Hematopoietic multipotent progenitor cell (in vitro differentiated cells): ENCODE measurements at regions not wholly inside any gene's neighbourhood (a gene's known extent, or its start where the extent isn't known, plus 50 kb on each side); places are given as distances from the start of the nearest gene placed in this dataset.
A peak's percentile ranks its signal among the peaks of the same experiment; 100 is the strongest.

Source experiments
- DNase-seq, 3 donors: peaks; one replicate each; pipeline ENCODE4 v3.0.0-alpha.2; 2011 to 2015; ENCODE audit warnings: low read depth in 2 of 3, low spot score in 2 of 3

DNA sequence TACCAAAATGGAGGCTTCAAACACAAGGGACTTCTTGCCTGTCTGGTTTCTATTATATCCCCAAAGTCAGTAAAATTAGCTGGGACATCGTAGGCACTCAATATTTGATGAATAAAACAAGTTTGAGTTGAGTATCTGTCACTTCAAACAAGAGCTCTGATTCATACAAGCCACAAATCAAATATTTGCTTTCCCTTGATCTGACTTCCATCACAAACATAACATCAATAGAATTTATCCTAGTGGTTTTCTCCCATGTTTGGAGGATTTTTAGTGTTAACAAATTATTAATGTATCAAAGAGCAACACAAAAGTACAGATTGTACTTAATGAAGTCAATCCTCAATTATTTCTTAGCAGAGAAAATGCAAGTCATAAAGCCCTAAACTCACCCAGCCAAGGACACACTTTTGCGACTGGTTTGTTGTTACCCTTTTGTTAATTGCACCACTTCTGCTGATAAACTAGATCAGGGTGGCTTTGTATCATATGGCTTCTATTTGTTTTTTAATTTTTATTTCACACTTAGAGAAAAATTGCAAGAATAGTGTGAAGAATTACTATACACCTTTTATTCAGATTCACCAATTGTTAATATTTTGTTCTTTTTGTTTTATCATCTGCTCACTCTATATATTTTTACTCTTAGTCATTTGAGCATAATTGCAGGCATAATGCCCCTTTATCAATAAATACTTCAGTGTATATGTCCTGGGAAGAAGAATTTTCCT lies 117.4 kb upstream of the PRDM1 start:
- DNase-seq: no peak

DNA sequence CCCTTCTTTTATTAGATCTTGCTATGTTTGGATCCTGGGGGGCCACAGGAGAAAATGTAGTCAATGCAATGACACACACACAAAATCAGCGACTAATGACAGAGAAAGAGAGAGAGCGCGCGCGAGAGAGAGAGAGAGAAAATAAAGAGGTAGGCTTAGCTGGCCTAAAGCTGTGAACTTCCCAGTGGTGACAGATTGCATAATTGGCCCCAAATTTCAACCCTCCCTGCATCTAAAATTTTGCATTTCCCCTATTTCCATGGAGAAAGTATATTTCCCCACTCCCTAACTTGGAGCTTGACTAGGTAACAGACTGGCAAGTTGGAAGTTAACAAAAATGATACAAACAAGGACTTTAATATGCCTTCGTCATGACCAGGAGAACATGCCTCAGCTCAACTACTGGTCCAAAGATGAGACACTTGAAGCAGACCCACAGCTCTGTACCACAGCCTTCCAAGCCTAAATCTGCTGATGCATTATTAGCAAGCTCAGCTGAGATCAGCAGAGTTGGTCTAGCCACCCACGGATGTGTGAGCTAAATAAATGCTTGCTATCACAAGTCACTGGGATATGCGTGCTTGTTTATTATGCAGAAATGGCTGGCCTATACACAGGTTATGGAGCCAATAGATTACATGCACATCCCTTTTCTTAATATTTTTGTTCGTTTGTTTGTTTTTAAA lies 118.1 kb upstream of the PRDM1 start:
- no peak for DNase-seq

DNA sequence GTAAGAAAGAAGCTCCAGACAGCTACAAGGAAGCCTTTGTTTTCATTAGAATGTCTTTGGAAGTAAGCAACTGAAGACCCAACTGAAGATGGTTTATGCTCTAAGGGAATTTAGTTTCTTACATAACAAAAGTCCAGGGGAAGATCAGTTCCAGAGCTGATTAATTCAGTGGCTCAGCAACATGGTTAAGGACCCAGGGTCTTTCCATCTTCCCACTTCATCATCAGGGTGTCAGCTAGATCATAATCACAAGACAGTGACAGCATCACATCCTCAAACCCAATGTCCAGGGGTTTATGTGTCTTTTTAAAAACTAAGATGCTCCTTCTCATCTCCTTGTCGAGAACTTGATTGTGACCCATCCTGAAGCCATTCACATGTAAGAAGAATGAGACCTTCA lies 119.7 kb upstream of the PRDM1 start:
- no peak for DNase-seq

DNA sequence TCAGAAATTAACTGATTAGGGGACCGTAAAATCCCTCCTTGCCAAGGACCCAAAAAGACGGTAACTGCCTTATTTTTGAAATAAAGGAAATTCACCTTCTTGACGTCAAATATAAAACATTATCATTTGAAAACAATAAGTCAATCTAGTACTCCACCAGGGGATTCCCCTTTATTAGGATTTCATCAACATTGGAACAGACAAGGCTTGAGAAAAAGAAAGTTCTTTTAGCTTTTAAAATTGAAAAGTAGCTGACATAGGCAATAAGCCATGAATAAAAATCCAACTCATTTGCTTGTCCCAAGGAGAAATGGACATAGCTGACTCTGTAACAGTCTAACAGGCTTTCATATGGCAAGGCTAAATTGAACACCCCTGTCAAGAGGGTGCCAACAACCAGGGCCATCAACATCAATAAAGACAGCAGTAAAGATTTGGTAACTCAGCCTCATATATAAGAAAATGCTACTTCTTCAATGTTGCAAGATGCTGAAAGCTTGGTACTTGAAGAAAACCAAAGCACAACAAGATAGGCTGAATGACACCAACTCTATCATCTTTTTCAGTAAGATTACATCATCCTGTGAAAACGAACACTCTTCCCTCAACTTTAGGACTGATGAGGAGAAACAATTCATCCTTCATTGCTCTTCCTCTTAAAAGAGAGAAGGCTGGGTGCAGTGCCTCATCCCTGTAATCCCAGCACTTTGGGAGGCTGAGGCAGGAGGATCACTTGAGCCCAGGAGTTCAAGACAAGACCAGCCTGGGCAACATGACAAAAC lies 121.0 kb upstream of the PRDM1 start:
- DNase-seq: no peak

DNA sequence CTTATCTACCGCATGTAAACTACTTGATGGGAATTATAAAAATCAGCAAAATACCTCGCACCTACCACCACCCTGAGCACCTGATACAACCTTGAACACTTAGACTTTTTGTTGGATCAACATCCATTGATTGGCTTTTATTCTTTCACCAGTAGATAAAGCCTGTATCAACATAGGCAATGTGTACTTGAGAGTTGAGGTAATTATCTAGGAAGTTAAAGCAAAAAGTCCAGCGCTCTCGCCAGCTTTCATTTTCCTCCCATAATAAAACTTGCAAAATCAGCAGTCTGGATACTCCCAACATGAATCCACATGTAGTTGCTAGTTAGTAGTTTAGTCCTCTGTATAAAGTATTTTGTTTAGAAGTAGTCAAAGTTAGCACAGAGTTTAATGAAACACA lies 132.0 kb upstream of the PRDM1 start:
- DNase-seq: no peak

DNA sequence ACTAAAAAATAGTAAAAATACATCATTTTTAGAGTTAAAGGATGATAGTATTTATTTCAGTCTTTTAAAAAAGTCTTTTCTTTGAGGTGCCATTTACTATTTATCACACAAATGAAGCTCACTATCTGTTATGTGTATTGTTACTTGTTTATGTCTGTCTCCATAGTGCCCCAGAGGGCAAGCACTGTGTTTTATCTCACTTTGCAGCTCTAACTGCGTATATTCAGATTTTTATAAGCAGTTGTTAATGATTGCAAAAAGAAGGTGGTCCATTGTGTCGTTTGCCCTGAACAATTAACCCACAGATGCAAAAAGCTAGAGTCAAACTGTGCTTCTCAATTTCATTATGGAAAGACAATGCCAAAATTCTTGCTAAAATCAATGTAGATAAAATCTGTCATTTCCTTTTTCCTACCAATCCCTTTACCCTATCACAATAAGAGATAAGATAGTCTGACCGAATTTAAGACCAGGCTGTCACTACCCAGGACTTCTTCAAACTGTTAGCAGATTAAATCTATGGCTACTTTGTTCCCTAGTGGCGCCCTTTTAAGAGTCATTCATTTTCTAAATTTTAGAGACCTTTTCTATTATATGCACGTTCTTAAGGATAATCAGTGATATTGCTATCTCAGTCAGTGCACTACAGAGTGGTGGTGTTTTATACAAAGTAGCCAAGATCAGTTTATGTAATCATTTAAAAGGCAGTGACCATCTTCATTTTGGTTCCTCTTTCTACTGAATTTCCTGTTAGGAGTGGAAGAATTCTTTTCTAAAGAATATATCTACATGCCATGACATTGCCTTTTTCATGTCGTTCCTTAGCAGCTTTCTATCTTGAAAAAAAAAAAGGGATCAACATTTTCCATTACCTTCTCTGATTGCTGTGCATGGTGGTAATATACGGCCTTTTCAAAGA lies 133.1 kb upstream of the PRDM1 start:
- peak in 1 of 3 donors; percentile 4 for DNase-seq

DNA sequence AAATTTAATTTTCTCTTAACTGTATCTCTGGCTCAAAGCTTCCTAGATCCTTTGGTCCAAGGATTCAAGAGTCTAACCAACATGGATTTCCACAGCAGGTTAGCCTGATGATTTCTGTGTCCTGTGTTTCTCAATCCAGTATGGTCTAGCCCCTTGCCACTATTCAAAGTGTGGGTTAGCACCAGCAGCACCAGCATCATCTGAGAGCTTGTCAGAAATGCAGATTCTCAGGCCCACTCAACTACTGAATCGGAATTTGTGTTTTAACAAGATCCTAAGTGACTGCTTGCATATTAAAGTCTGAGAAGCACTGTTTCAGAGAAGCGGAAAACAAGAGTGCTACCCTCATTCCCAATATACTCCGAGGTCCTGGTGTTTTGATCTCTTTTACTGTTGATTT lies 133.8 kb upstream of the PRDM1 start:
- DNase-seq: no peak

DNA sequence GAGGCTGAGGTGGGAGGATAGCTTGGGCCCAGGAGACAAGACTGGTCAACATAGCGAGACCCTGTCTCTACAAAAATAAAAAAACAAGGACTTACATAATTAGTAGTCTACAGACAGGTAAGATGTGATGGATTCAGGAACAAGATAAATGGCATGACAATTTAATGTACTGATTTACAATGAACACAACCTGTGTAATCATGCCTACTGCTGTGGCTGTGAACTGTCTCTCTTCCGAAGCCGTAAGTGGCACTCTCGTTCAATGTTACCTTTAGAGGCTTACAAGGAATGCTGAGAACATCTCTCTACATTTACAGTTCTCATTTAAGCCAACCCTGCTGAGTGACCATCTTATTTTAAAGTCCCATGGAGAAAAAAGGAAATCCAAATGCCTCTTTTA lies 134.8 kb upstream of the PRDM1 start:
- no peak for DNase-seq

DNA sequence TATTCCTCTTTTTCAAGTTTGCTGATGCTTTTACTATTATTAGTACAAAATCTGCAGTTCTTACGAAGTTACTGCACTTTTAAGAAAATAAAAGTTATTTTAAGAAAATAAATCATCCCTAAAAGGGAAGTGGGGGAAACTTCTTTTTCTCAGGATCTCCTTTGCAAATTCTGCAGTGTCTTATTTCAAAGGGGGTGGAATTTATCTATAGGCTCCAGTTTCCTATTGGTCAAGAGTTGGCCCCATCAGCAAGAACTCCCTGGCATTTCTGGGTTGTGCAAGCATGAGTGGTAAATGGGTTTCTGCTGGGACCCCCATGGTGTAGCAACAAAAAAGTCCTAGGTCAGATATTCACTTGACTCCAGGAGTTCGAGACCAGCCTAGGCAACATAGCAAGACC lies 136.3 kb upstream of the PRDM1 start:
- no peak for DNase-seq

DNA sequence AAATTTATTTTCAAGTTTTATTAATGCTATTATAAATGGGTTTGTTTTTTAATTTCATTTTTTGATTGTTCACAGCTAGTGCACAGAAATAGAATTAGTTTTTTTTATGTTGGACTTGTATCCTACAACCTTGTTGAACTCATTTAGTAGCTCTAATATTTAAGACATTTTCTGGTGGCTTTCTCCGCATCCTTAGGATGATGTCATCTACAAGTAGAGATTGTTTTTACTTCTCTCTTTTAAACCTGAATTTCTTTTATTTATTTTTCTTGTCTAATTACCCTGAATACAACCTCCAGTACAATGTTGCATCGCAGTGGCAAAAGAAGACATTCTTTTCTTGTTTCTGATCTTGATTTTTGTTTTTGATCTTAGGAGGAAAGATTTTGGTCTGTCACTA lies 142.6 kb upstream of the PRDM1 start:
- DNase-seq: no peak

DNA sequence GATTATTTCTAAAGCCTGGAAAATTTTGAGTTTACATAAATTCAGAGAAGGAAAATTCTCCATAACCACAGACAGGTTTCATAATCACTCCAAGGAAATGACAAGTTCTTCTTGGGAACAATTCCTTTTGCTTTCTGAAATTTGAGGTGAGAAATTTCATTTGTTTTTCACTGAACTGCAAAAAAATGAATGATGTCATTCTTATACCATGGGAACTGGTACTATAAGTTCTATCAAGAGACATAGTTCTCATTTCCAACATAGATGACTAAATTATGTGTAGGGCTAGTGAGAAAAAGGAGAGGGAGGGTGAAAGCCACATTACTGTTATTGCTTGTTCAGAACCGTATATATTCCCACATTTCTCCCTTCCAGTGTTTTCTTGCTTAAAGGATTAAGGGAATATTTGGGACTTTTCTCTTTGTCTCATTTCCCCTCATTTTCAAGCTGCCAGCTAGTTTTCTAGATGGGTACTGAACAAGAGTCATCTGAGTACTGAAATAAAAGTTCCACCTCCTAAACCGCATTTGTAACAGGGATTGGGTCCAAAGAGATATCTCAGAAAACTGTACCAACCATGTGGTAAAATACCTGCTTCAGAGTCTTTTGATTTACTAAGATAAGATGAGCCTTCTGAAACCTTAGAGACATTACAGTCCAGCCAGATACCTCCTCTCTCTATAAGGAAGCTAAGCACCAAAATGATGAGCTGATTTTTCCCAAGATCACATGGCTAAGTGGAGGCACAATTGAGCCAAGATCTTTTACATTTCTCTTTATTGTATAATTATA lies 144.3 kb upstream of the PRDM1 start:
- DNase-seq: no peak

DNA sequence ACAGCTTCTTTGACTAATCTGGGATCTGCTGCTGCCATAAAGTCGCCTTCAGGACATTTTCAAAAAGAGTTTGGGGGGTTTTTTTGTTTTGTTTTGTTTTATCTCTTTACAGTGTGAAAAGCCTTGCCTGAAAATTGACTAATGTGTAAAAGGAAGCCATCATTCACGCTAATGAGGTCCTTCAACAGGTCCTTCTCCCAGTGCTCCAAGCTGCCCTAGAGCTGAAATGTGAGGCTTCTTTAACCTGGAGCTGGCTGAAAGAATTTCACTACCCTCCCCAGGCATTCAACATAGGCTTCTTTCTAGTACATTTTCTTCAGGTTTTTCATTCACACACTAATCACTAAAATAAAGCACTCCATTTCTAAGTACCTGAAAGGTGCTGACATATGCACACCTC lies 145.1 kb upstream of the PRDM1 start:
- DNase-seq: no peak

DNA sequence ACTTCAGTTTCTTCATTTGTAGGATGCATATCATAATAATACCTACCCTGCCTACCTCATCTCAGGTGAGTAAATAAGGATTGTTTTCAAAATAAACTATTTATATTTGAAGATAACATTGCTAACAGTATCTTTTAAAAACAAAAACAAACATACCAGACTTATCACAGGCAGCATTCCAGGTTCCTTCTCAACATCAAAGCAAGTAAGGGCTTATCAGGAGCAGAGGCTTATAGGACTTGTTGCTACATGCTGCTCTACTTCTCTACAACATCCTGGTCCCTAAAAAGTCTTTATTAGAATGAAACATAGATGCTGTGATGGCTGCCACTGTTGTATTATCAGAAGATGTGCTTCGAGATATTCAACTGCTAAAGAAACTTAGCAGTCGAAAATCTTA lies 149.2 kb upstream of the PRDM1 start:
- no peak for DNase-seq

DNA sequence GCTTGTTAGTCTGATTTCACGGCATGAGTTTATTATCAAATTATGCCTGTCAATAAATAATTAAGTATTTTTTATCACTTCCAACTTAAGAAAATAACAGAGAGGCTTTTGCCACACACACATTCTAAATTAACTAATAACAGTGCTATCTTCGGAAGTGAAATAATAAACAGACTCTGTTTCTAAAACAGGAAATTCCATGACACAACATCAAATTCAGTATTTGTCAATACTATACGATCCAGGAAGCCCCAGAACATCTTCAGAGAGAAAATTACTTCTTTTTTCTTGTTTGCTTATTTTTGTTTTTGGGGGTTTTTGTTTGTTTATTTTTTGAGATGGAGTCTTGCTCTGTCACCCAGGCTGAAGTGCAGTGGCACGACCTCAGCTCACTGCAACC lies 150.7 kb upstream of the PRDM1 start:
- DNase-seq: no peak

DNA sequence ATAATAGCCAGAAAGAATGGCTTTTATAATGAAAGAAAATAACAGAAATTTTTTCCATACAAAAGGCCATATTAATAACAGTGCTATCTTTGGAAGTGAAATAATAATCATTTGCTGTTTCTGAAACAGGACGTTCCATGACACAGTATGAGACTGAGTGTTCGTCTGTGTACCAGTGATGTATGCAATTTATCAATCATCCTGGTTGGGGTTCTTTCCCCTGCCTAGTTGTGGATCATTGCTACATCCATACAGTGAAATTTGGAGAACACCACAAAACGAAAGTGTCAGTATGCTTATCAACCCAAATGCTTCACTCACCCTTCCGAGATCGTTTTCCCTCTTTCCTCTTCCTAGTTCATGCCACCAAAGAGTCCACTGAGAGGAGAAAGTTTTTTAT lies 151.4 kb upstream of the PRDM1 start:
- DNase-seq: no peak

DNA sequence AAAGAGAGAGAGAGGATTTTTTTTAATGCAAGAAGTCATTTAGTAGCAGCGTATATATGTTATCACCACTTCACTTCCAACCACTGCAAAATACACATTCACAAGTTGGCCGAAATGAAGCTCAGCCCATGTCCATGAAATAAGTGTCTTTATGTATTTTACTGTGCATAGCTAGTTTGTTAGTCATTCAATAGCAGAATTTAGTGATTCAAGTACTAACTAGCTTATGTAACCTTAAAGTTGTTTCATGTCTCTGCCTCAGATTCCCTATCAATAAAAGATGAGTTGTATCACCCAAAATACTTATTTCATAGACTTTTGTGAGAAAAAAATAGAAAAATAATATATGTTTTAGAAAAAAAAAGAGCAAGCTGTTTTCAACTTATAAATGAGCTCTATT lies 153.7 kb upstream of the PRDM1 start:
- DNase-seq: no peak

DNA sequence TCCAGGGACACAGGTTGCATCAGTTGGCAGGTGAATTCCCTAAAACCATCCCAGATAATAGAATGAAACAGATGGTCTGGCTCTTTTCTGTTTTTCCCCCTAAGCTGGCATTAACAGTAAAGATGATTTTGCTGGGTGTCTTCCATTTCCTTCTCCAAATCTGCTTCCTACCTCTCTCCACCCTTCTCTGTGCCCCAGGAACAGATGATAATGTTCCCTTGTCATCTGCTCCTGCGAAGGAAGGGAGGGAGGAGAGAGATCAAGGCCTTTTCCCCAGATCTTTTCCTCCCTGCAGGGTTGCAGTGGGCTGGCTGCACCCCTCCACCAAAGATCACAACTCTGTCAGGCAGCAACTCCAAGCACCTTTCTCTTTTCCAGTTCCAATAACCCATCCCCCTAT lies 156.5 kb upstream of the PRDM1 start:
- no peak for DNase-seq

DNA sequence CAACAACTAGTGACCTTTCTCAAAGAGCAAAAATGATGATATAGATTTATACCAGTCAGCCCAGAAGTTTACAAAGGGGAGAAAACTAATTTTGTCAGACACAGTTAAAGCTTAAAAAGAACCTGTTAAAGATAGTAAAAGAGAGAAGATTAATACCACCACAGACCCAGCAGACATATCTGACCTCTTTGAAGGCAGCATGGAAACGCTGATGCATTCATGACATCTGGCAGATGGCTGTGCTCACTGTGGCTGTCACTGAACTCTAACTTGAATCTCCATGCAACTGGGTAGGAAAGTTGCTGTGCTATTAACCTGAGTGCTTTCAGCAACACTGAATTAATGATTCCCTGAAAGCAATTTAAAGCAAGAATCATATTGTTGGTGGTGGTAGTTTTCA lies 159.8 kb upstream of the PRDM1 start:
- DNase-seq: no peak

DNA sequence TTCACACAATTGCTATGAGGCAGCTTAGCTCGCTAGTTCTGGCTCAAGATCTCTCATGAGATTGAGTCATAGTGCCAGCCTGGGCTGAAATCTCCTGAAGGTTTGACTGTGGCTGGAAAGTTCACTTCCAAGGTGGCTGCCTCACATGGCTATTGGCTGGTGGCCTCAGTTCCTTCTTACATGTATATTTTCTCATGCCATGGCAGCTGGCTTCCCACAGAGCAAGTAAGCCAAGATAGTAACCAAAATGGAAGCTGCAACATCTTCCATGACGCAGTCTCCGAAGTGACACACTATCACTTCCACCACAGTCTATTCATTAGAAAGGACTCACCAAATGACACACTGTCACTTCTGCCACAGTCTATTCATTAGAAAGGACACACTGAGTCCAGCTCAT lies 160.4 kb upstream of the PRDM1 start:
- no peak for DNase-seq

DNA sequence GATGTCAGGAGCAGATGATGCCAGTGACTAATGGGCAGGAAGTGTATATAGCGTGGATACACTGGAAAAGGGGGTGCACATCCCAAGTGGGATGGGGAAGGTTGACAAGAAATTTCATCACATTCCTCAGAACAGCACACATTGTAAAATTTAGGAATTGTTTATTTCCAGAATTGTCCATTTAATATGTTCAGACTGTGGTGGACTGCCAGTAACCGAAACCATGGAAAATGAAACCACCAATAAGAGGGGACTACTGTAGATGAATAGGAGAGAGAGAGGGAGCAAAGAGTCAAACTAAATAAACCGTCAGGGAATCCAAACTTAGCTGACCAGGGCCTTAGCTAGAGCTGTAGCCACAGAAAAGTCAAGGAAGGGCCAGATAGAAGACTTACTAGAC lies 164.4 kb upstream of the PRDM1 start:
- no peak for DNase-seq
